Ishikawa (cell line): ENCODE measurements at regions not wholly inside any gene's neighbourhood (a gene's known extent, or its start where the extent isn't known, plus 50 kb on each side); places are given as distances from the start of the nearest gene placed in this dataset.

Experiments
- CEBPB ChIP-seq: IDR thresholded peaks from 2 replicates; pipeline ENCODE4 v1.6.1; 2012
- CREB1 ChIP-seq: IDR thresholded peaks from 2 replicates; pipeline ENCODE4 v1.6.1; 2012; ENCODE audit warnings: low read depth
- EGR1 ChIP-seq: IDR thresholded peaks from 2 replicates; pipeline ENCODE4 v1.6.1; 2012
- EP300 ChIP-seq: IDR thresholded peaks from 2 replicates; pipeline ENCODE4 v1.6.1; 2012; ENCODE audit warnings: borderline replicate concordance
- FOXM1 ChIP-seq: IDR thresholded peaks from 2 replicates; pipeline ENCODE4 v1.6.1; 2012; ENCODE audit warnings: low read depth, borderline replicate concordance
- NFIC ChIP-seq: IDR thresholded peaks from 2 replicates; pipeline ENCODE4 v1.6.1; 2012
- RAD21 ChIP-seq: IDR thresholded peaks from 2 replicates; pipeline ENCODE4 v1.6.1; 2012; ENCODE audit warnings: low read depth
- TAF1 ChIP-seq: IDR thresholded peaks from 2 replicates; pipeline ENCODE4 v1.6.1; 2012; ENCODE audit warnings: low read depth, mild to moderate bottlenecking
- TCF12 ChIP-seq: IDR thresholded peaks from 2 replicates; pipeline ENCODE4 v1.6.1; 2012; ENCODE audit warnings: low read depth
- TEAD4 ChIP-seq: IDR thresholded peaks from 2 replicates; pipeline ENCODE4 v1.6.1; 2012
- YY1 ChIP-seq: IDR thresholded peaks from 2 replicates; pipeline ENCODE4 v1.6.1; 2012; ENCODE audit warnings: low read depth
- ZBTB7A ChIP-seq: IDR thresholded peaks from 2 replicates; pipeline ENCODE4 v1.6.1; 2012; ENCODE audit warnings: low read depth
- TF ChIP-seq, protein P1 (sequence below): IDR thresholded peaks from 2 replicates; pipeline ENCODE4 v1.6.1; 2012
- TF ChIP-seq, protein P2 (sequence below): IDR thresholded peaks from 2 replicates; pipeline ENCODE4 v1.6.1; 2012
- TF ChIP-seq, protein P3 (sequence below): IDR thresholded peaks from 2 replicates; pipeline ENCODE4 v1.6.1; 2012; ENCODE audit warnings: low read depth, mild to moderate bottlenecking

DNA sequence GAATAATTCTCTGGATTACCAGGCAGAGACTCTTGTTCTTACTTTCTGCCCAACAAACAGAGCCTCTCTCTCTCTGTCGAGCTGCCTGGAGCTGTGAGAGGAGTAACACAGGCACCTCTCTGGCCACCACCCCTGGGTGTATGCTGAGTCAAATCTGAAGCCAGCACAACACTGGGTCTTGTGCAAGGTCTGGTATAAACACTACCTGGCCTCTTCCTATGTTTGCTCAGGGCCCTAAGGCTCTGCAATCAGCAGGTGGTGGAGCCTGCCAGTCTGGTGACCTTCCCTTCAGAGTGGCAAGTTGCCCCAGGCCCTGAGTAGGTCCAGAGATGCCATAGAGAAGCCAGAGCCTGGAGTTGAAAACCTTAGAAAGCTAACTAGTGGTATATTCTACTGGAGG, 139.9 kb downstream of the CPXCR1 start:
- TF ChIP-seq YY1 (no peak), EP300 (no peak), ZBTB7A (no peak), TEAD4 (no peak), CREB1 (no peak), FOXM1 (no peak), EGR1 (no peak), NFIC (no peak), RAD21 (no peak), TAF1 (no peak), CEBPB (no peak), TCF12 (no peak)
- TF ChIP-seq, protein P1, sequence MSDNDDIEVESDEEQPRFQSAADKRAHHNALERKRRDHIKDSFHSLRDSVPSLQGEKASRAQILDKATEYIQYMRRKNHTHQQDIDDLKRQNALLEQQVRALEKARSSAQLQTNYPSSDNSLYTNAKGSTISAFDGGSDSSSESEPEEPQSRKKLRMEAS = no peak
- TF ChIP-seq, protein P2, sequence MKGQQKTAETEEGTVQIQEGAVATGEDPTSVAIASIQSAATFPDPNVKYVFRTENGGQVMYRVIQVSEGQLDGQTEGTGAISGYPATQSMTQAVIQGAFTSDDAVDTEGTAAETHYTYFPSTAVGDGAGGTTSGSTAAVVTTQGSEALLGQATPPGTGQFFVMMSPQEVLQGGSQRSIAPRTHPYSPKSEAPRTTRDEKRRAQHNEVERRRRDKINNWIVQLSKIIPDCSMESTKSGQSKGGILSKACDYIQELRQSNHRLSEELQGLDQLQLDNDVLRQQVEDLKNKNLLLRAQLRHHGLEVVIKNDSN = no peak
- TF ChIP-seq, protein P3, sequence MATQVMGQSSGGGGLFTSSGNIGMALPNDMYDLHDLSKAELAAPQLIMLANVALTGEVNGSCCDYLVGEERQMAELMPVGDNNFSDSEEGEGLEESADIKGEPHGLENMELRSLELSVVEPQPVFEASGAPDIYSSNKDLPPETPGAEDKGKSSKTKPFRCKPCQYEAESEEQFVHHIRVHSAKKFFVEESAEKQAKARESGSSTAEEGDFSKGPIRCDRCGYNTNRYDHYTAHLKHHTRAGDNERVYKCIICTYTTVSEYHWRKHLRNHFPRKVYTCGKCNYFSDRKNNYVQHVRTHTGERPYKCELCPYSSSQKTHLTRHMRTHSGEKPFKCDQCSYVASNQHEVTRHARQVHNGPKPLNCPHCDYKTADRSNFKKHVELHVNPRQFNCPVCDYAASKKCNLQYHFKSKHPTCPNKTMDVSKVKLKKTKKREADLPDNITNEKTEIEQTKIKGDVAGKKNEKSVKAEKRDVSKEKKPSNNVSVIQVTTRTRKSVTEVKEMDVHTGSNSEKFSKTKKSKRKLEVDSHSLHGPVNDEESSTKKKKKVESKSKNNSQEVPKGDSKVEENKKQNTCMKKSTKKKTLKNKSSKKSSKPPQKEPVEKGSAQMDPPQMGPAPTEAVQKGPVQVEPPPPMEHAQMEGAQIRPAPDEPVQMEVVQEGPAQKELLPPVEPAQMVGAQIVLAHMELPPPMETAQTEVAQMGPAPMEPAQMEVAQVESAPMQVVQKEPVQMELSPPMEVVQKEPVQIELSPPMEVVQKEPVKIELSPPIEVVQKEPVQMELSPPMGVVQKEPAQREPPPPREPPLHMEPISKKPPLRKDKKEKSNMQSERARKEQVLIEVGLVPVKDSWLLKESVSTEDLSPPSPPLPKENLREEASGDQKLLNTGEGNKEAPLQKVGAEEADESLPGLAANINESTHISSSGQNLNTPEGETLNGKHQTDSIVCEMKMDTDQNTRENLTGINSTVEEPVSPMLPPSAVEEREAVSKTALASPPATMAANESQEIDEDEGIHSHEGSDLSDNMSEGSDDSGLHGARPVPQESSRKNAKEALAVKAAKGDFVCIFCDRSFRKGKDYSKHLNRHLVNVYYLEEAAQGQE = no peak

DNA sequence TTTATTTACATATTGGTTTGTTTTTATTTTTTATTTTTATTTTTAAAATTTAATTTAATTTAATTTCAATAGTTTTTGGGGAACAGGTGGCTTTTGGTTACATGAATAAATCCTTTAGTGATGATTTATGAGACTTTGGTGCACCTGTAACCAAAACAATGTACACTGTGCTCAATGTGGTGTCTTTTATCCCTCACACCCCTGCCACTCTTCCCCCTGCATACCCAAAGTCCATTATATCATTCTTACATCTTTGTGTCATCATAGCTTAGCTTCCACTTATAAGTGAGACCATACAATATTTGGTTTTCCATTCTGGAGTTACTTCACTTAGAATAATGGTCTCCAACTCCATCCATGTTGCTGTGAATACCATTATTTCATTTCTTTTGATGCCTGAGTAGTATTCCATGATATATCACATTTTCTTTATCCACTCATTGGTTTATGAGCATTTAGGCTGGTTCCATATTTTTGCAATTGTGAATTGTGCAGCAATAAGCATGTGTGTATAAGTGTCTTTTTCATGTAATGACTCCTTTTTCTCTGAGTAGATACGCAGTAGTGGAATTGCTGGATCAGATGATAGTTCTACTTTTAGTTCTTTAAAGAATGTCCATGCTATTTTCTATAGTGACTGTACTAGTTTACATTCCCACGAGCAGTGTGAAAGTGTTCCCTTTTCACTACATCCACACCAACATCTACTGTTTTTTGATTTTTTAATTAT, 157.1 kb downstream of the CPXCR1 start:
- TF ChIP-seq, protein P3 = no peak
- TF ChIP-seq RAD21 = no peak
- no peak for TF ChIP-seq CEBPB
- TF ChIP-seq TAF1 = no peak
- no peak for TF ChIP-seq EGR1
- TF ChIP-seq, protein P1 = no peak
- no peak for TF ChIP-seq TEAD4
- TF ChIP-seq TCF12 = no peak

DNA sequence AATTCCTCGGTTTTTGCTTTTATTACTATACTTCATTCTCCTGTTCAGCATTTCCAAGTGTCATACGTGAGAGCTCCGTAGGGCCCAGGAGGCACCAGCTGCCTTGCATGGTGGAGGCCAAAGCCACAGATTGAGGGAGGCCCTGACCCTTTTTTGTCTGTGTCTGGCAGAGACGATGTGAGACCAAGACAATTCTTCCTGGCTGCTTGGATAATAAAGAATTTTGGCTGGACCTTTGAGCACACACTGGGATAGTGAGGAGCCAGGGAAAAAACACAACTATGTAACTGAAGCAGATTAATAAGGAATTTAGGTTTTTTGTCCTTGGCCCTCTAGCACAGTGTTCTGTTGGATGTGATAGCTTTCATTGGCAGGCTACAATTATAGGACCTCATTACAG, 161.0 kb downstream of the CPXCR1 start:
- TF ChIP-seq, protein P1 = no peak
- TF ChIP-seq RAD21 = no peak
- TF ChIP-seq, protein P2 = no peak
- no peak for TF ChIP-seq TEAD4
- no peak for TF ChIP-seq TAF1
- TF ChIP-seq TCF12 = no peak
- no peak for TF ChIP-seq ZBTB7A
- no peak for TF ChIP-seq FOXM1
- TF ChIP-seq YY1 = no peak
- TF ChIP-seq EGR1 = no peak

DNA sequence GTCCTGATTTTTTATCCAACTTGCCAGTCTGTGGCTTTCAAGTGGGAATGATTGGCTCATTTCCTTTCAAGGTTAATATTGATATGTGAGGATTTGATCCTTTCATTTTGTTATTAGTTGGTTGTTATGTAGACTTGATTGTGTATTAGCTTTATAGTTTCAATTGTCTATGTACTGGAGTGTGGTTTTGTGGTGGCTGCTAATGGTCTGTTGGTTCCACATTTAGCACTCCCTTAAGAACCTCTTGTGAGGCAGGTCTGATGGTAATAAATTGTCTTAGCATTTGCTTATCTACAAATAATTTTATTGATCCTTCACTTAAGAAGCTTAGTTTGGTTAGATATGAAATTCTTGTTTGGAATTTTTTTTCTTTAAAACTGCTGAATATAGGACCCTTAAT, 190.6 kb downstream of the CPXCR1 start:
- TF ChIP-seq, protein P3 = no peak
- TF ChIP-seq TEAD4 (no peak), EGR1 (no peak), NFIC (no peak), CEBPB (no peak), TAF1 (no peak), RAD21 (no peak), TCF12 (no peak), EP300 (no peak), YY1 (no peak), FOXM1 (no peak), CREB1 (no peak), ZBTB7A (no peak)
- TF ChIP-seq, protein P1 = no peak
- TF ChIP-seq, protein P2 = no peak
